HUES48 (cell line): ENCODE measurements at regions not wholly inside any gene's neighbourhood (a gene's known extent, or its start where the extent isn't known, plus 50 kb on each side); places are given as distances from the start of the nearest gene placed in this dataset.
"Not testable (repeated sequence)": the region's sequence is repeated elsewhere in the genome, so short reads cannot be mapped to it uniquely, and the experiment has no call there.

ENCODE experiments used
- H3K27ac ChIP-seq: one replicate; pipeline ENCODE4 v1.7.0; 2013; ENCODE audit warnings: low read depth, low read length, inconsistent platforms
- H3K27me3 ChIP-seq: 2 replicates; pipeline ENCODE4 v1.6.1; 2013; ENCODE audit warnings: mild to moderate bottlenecking, low read length; ENCODE audit not compliant: control insufficient read depth, insufficient read depth
- H3K36me3 ChIP-seq: 2 replicates; pipeline ENCODE4 v1.6.1; 2013; ENCODE audit warnings: low read length; ENCODE audit not compliant: control insufficient read depth, insufficient read depth
- H3K4me1 ChIP-seq: 2 replicates; pipeline ENCODE4 v1.6.1; 2013; ENCODE audit warnings: mild to moderate bottlenecking, low read length; ENCODE audit not compliant: control insufficient read depth, insufficient read depth
- H3K4me3 ChIP-seq: 2 replicates; pipeline ENCODE4 v1.5.1; 2013; ENCODE audit warnings: mild to moderate bottlenecking, low read depth, low read length
- H3K9ac ChIP-seq: 2 replicates; pipeline ENCODE4 v1.6.1; 2013; ENCODE audit warnings: mild to moderate bottlenecking, low read depth, low read length, moderate library complexity
- H3K9me3 ChIP-seq: 2 replicates; pipeline ENCODE4 v1.6.1; 2013; ENCODE audit warnings: low read length; ENCODE audit not compliant: control insufficient read depth, insufficient read depth

GRCh38 chr2:166381-166780, 97.5 kb downstream of the SH3YL1 start:
- H3K36me3 ChIP-seq: no peaks in the 10 kb centered on the region
- H3K9ac ChIP-seq: no peak overlapping the region
- no peaks in the 10 kb centered on the region for H3K4me1 ChIP-seq
- H3K4me3 ChIP-seq: no peak overlapping the region
- H3K27me3 ChIP-seq: no peaks in the 10 kb centered on the region
- no peak overlapping the region for H3K27ac ChIP-seq
- no peaks in the 10 kb centered on the region for H3K9me3 ChIP-seq

- Histone ChIP-seq H3K36me3 (no peaks in the 10 kb centered on the region), H3K27ac (no peak overlapping the region), H3K4me3 (no peak overlapping the region), H3K4me1 (no peaks in the 10 kb centered on the region), H3K9ac (no peak overlapping the region), H3K9me3 (no peaks in the 10 kb centered on the region), H3K27me3 (no peaks in the 10 kb centered on the region)
Observed at GRCh38 chr2:165530-165929, 98.3 kb downstream of the SH3YL1 start.

- Histone ChIP-seq H3K9me3 (no peaks in the 10 kb centered on the region), H3K36me3 (no peaks in the 10 kb centered on the region), H3K27me3 (no peaks in the 10 kb centered on the region)
Observed at GRCh38 chr2:162473-163382, 101.1 kb downstream of the SH3YL1 start.

GRCh38 chr2:161729-162128, 102.1 kb downstream of the SH3YL1 start:
- no peaks in the 10 kb centered on the region for H3K4me1 ChIP-seq
- no peak overlapping the region for H3K27ac ChIP-seq
- no peaks in the 10 kb centered on the region for H3K36me3 ChIP-seq
- H3K27me3 ChIP-seq: no peaks in the 10 kb centered on the region
- no peak overlapping the region for H3K4me3 ChIP-seq
- no peaks in the 10 kb centered on the region for H3K9me3 ChIP-seq
- H3K9ac ChIP-seq: no peak overlapping the region

More at GRCh38 chr2:162473-163382, 101.1 kb downstream of the SH3YL1 start:
- no peak overlapping the region for H3K9ac ChIP-seq
- H3K4me1 ChIP-seq: no peaks in the 10 kb centered on the region
- no peak overlapping the region for H3K27ac ChIP-seq
- H3K4me3 ChIP-seq: no peak overlapping the region

- no peaks in the 10 kb centered on the region for H3K27me3 ChIP-seq
- H3K9ac ChIP-seq: peak overlapping the region; percentile 66
- no peaks in the 10 kb centered on the region for H3K36me3 ChIP-seq
- peak overlapping the region; percentile 46 for H3K4me3 ChIP-seq
- H3K9me3 ChIP-seq: peaks cover 8% of the 10 kb centered on the region; the same call in 1 of the 2 replicates
- peaks cover 46% of the 10 kb centered on the region for H3K4me1 ChIP-seq
- H3K27ac ChIP-seq: peak overlapping the region; percentile 100
Observed at GRCh38 chr2:151553-152334, 105.4 kb upstream of the FAM110C start.

GRCh38 chr2:145407-145806, 99.1 kb upstream of the FAM110C start:
- H3K4me1 ChIP-seq: peaks cover 24% of the 10 kb centered on the region
- peaks cover 15% of the 10 kb centered on the region; the same call in 1 of the 2 replicates for H3K9me3 ChIP-seq
- H3K27me3 ChIP-seq: no peaks in the 10 kb centered on the region
- no peak overlapping the region for H3K4me3 ChIP-seq
- no peak overlapping the region for H3K27ac ChIP-seq
- H3K9ac ChIP-seq: no peak overlapping the region
- H3K36me3 ChIP-seq: no peaks in the 10 kb centered on the region

GRCh38 chr2:141611-142010, 95.3 kb upstream of the FAM110C start:
- H3K27ac ChIP-seq: no peak overlapping the region
- H3K9ac ChIP-seq: no peak overlapping the region
- H3K36me3 ChIP-seq: no peaks in the 10 kb centered on the region
- H3K4me1 ChIP-seq: peaks cover 11% of the 10 kb centered on the region
- H3K27me3 ChIP-seq: no peaks in the 10 kb centered on the region
- 0 out of 2 replicates have a peak, but pooled peaks cover 7% of the 10 kb centered on the region for H3K9me3 ChIP-seq
- H3K4me3 ChIP-seq: no peak overlapping the region

- Histone ChIP-seq H3K4me3 (no peak overlapping the region), H3K36me3 (no peaks in the 10 kb centered on the region), H3K9me3 (no peaks in the 10 kb centered on the region), H3K9ac (no peak overlapping the region), H3K4me1 (peaks cover 11% of the 10 kb centered on the region), H3K27me3 (no peaks in the 10 kb centered on the region), H3K27ac (no peak overlapping the region)
Observed at GRCh38 chr2:136666-137065, 90.4 kb upstream of the FAM110C start.

GRCh38 chr2:133675-134593, 87.6 kb upstream of the FAM110C start:
- Histone ChIP-seq H3K9me3 (no peaks in the 10 kb centered on the region), H3K4me3 (no peak overlapping the region), H3K27ac (no peak overlapping the region), H3K27me3 (no peaks in the 10 kb centered on the region), H3K9ac (no peak overlapping the region), H3K4me1 (no peaks in the 10 kb centered on the region), H3K36me3 (no peaks in the 10 kb centered on the region)

GRCh38 chr2:126769-127168, 80.5 kb upstream of the FAM110C start:
- H3K27me3 ChIP-seq, H3K36me3 ChIP-seq, H3K27ac ChIP-seq, H3K9ac ChIP-seq, H3K9me3 ChIP-seq, H3K4me3 ChIP-seq, H3K4me1 ChIP-seq: not testable (repeated sequence)
